Putamen (tissue), 1 donor: ENCODE measurements at regions not wholly inside any gene's neighbourhood (a gene's known extent, or its start where the extent isn't known, plus 50 kb on each side); places are given as distances from the start of the nearest gene placed in this dataset.
A peak's percentile ranks its signal among the peaks of the same experiment; 100 is the strongest.

Experiments
- DNase-seq: peaks from one replicate; pipeline ENCODE4 v3.0.0-alpha.2; 2016; ENCODE audit warnings: low spot score

DNA sequence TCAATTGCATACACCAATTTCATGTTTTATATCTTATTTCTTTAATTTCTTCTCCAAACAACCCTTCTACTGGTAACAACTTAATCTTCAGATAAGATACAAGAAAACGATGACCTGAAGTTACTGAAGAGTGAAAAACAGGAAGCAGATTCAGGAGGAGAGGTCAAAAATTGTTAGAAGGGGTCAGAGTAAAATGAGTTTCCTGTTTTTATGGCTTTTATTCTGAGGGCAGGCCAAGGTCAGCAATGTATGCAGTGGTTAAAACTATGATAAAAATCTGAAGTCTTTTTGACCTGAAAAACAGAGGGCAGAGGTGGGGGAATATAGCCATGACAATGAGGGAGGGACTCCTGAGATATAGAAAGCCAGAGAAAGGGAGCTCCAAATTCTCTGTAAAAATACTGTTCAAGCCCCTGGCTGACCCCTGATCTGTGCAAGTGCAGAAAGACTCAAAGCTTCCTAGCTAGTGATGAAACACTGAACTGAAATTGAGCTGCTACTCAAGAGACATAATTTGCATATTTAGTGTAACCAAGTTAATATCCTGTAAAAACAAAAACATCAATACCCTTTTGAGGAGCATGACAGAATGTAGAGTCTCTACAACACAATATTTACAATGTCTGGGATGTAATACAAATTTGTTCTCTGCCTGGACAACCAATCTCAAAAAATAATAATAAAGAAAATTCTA lies 514.3 kb upstream of the SEL1L start:
- DNase-seq = no peak

DNA sequence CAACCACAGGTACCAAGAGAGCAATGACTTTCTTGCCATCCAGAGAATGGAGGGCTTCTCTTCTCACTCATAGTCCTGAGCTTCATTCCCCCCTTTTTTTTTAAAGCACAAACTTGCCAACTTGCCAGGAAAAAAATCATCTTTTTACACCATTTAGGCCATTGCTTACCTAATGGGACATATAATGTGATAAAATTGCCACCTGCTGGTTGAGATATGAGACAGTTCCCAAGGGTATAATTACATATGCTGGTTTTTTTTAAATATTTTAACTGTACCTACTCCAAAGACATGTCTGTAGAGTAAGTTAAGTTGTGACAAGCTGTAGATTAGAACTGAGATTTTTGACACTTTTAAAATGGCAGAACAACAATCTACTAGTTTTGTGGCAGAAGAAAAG lies 519.1 kb upstream of the SEL1L start:
- no peak for DNase-seq

DNA sequence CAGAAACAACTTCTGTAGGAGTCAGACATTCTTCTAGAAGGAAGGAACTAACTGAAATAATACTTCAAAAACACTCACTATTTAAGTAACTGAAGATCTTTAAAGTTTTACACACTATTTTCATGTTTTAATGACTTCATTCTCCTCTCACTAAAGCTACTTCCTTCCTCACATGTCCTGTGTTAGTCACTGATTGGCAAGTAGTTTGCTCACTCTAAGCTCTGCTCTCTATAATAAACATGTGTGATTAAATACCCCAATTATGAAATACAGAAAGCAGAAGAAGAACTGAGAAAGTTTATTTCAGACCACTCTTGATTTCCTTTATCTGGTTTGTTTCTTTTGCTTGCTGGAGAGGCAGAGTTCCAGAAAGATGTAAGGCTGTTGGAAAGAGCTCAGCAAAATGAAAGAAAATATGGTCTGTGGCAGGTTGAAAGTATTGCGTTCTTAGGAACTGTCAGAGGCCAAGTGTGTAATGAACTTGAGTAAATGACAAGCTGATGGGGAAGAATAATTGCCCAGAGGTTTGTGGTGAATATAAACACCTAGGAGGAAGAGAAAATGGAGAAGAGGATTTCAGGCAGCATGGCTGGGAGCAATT lies 522.0 kb upstream of the SEL1L start:
- no peak for DNase-seq

DNA sequence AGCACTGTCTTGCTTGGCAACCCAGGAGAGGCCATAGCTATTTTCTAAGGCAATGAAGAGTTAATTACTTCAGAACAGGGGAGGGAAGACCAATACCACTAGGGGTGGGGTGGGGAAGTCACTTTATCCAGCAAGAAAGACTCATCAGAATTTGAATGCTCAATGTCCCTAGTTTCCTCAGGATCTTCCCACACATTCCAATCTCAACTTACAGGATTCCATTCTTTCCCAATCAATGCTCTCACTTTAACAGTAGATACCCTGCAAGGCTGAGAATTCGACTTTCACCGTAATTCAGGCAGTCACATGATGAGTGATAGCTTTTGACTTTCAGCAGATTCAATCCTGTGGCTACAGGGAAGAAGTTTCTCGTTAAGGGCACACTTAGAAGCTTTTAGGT lies 526.6 kb upstream of the SEL1L start:
- DNase-seq = no peak

DNA sequence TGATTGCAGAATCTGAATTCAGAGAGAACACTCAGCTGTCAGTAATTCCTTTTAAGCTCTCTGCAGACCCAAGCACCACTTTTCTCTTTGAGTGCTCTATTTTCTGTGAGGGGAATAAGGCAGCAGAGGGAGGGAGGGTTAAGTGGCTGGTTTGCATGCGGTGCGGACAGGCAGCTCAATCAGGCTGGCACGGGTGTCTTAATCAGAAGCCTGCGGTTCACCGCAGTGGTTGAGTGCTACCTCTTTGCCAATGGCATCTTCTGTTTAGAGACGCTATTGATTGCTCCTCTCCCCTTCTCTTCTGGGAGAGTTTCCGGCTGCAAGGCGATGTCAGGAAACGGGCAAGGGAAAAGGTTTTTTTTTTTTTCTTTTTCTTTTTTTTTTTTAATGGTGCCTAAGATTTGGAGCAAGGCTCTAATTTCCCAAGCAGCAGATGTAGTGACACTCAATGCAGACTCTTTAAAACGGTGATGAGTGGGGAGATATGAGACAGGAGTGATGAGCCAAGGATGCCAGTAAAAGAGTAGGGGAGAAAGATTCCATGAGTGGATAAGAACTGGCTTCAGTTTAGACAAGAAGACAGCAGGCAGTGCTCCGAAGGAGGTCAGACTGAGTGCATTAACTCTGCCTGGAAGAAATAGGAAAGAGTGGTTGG lies 533.7 kb upstream of the SEL1L start:
- DNase-seq = no peak

DNA sequence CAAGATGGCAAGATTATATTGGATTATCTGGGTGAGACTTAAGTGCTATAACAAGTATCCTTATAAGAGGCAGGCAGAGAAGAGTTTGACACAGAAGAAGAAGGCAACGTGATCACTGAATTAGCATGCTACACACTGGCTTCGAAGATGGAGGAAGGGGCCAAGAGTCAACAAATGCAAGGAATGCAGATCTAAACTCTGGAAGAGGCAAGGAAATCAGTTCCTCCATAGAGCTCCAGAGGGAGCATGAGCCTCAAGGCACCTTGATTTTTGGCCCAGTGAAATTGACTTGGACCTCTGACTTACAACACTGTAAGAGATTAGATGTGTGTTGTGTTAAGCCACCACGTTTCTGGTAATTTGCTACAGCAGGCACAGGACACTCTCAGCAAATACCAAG lies 536.4 kb upstream of the SEL1L start:
- no peak for DNase-seq

DNA sequence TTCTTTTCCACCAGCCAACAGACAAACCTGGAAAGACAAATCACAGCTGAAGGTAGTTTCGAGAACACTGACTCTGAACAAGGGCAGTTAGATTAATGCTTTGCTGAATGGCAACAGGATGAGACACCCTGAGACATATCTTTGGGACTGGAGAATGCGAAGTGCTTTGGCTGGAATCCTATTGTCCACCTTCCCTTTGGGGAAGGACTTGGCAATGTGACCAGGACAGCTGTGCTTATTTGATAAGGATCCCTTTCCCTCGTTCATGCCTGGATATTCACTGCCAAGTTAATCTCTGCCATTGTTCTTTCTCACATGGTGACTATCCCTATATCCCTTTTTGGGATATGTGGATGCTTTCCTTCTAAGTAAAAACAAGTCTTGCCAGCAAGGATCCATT lies 537.1 kb upstream of the SEL1L start:
- no peak for DNase-seq

DNA sequence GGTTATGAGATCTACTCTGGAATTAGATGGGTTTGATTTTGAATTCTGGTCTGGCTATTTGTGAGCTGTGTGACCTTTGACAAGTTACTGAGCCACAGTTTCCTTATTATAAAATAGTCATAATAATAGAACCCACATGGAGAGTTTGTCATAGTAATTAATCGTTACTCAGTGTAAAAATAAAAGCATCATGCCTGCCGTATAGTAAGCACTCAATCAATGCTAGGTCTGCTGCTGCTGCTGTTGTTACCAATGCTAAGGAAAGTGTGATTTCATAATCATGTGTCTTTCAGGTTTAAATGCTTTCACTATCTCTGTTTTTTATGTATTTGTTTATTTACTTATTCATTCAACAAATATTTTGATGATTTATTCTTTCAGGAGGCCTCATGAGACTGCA lies 539.9 kb upstream of the SEL1L start:
- no peak for DNase-seq

DNA sequence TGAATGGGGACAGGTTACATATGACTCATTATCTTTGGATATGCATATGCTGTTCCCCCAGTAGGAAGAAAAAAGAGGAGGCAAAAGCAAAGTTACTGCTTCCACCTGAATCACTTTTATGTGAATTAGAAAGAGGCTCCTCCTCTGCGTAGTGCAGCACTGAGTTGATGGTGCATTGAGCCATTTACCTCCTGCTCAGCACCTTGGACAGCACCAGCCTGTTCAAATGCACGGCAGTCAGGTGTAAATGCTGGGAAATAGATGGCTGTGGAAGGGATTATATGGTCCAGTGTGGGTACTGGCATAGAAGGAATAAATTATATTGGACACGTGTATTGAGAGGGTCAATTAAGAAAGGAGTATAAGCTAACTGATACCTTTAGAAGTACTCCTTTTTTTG lies 541.9 kb upstream of the SEL1L start:
- no peak for DNase-seq

DNA sequence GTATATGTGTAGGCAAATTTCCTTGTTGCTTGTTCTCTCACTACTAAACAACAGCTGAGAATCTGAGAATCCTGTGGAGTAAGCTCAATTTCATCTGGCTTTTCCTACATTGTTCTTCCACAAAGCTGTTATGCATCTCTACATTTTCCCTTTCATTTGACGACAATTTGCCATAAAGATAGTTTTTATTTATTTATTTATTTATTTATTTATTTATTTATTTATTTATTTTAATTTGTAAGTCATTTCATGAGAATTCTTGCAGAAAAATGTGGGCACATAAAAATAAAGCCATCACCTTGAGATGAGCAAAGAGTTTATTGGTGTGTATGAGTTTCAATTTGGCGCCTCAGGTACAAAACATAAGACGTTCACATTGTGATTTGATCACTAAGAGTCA lies 545.9 kb upstream of the SEL1L start:
- no peak for DNase-seq

DNA sequence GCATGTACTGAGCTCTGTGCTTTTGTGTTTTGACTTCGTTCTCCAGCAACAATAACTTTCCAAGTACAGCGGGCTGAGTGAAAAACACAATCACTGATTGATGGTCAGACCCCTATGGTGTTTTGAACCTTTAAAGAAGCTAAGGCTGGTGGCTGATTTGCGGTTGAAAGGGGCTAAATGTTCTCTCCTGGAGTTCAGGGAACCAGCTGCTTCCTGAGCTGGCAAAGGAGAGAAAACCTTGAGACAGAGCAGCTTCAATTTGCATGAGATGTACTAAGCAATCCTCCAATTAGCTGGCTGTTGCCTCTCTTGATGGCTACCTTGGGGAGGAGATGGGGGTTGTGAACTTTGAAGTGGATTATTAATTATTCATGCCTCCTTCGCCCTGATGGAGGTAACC lies 546.7 kb upstream of the SEL1L start:
- DNase-seq = no peak

DNA sequence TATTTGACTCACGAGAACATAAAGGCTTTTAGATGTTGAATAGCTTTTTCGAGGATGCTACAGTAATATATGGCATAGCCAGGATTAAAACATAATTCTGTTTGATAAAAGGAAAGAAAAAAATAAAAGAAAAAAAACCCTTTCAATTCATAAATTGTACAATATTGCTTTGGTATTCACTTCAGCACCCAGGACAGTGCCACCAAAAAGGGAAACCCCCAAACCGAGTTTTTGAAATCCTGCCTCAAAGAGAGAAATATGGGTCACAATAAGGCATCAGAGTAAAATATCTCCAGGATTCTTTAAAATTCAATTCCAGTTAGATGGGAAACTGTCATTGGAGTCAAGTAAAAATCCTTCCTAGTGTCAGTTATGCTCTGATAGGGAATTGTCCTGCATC lies 551.2 kb upstream of the SEL1L start:
- no peak for DNase-seq

DNA sequence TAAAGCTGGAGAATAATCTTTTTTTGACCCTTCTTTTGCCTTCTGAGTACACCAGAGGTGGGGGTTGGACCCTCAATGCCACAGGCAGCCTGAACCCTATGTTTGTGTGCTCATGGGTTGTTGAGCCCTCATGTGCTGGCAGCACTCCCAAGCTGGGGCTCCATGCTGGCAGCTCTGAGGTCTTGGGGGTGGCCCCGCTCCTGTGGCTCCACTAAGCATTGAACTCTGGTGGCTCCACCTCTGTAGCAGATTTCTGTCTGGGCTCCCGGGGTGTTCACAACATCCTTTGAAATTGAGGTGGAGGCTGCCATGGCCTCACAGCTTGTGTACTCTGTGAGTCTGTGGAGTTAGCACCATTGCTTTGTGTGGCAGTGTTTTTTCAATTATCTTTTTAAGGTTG lies 557.4 kb upstream of the SEL1L start:
- no peak for DNase-seq

DNA sequence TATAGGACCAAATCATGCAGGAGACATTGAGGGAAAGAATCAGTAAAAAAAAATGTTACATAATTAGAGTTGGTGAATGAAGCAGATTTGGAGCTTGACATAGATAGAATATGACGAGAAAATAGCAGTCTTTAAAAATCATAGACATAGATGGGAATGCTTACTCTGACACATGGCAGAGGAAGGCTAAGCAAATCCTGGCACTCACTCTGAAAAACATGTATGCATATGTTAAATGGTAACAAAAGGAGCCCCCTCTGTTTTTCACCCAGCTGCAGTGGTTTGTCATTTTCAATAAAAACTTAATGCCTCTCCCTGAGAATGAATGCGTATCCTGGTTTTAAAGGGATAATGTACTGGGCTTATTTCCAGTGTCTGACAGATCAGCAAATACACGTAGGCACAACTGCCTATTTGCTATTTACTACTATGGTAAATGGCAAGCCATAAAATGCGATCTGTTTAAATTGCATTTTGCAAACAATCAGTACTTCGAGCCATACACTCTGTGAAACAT lies 561.2 kb upstream of the SEL1L start:
- no peak for DNase-seq

DNA sequence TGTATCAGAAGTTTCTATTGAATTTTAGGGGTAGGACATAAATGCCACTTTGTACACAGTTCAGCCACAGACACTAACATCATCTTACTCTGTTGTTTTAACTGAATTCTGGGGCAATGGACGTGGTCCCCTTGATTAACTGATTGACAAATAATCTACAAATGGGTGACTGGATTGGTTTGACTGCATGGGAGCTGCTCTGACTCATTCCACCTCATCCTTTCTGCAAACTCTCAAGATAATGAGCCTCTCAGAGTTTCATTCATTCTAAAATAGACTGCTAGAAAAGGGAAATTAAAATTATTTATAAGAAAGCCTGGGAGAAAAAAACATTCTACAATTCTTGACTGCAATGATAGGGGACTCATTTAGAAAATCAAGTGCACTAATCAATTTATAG lies 570.4 kb upstream of the SEL1L start:
- DNase-seq = peak; percentile 14

DNA sequence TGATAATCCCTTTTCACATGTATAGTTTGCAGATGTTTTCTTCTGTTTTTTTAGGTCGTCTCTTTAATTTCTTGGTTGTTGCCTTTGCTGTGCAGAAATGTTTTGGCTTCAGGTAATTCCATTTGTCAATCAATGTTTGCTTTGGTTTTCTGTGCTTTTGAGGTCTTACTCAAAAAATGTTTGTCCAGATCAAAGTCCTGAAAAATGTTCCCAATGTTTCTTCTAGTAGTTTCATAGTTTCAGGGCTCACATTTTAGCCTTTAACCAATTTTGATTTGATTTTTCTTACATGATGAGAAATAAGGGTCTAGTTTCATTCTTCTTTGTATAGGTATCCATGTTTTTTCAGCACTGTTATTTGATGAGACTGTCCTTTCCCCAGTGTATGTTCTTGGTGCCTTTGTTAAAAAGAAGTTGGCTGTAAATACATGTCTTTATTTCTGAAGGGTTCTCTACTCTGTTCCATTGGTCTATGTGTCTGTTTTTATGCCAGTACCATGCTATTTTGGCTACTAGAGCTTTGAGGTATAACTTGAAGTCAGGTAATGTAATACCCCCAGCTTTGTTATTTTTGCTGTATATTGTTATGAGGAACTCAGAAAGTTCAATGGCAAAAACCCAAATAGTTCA lies 578.7 kb upstream of the SEL1L start:
- no peak for DNase-seq

DNA sequence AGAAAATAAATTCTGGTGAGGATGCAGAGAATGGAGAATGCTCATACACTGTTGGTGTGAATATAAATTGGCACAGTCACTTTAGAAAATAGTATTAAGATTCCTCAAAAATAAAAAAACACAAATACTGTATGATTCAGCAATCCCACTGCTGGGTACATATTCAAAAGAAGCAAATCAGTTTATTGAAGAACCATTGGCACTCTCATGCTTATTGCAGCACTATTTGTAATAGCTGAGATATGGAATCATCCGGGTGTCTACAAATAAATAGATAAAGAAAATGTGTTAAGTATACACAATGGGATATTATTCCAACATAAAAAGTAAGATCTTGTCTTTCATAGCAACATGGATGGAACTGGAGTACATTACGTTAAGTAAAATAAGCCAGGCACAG lies 579.4 kb upstream of the SEL1L start:
- no peak for DNase-seq

DNA sequence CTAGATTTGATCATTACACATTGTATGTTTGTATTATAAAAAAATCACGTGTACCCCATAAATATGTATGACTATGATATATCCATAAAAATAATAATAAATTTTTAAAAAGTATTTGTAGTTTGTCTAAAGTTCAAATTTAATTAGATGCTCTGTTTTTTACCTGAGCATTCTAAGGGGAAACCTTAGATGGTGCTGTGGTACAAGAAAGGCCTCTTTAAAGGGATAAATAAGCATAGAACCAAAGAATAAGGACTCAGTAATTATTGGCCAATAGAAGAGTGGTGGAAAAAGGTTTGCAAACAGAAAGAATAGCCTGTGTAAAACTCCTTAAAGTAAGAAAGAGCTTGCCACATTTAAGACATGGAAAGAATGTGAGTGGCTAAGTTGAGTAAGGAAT lies 580.1 kb upstream of the SEL1L start:
- DNase-seq = no peak

DNA sequence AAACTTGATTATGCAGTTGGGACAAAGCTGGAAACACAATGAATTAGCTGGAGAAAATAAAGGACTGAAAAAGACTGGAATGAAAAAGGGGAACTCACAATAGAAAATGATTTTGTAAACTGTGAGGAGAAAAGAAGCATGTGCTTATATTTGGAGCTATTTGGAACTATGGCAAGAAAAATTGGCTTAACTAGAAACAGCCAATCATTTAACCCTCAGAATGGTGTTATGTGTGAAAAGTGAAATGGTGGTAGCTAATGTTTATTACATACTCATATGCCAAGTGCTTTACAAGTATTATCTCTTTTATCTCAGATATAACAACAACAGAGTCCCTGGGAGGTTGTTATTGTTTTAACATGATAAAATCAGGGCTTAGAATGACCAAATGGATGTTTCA lies 583.1 kb upstream of the SEL1L start:
- DNase-seq = no peak

DNA sequence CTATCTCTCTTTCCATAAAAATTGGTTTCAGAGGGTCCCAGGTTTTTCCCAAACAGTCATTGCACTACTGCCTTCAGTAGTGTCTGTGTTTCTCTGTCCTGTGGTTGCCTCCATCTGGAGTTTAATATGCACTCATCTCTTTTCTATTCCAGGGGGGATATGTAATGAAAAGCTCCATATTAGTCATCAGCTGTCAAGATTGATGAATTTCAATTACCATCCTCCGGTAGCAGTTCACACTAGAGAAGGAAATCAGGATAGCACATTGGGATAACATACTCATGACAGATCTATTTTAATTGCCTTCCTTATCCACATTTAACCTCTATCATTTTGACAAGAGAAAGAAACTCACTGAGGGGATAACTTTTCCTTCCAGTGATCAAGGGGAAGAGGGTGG lies 589.0 kb upstream of the SEL1L start:
- DNase-seq = peak; percentile 61

DNA sequence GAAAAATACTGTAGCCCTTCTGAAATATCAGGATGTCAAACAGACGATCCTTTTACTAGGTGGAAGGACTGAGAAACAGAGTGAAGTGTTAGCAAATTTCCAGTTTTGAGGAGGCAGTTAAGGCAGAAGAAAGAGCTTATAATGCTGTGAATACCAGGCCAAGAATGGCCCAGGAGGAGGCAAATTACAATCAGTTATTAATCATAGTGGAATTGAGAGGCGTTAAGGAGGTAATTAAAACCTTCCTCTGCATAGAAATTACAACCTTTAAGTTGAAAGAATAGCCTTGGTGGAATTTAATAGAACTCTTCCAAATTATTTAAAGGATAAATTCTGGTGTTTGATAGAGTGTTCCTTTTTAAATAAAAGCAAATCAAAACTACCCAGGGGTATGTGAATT lies 590.9 kb upstream of the SEL1L start:
- no peak for DNase-seq

DNA sequence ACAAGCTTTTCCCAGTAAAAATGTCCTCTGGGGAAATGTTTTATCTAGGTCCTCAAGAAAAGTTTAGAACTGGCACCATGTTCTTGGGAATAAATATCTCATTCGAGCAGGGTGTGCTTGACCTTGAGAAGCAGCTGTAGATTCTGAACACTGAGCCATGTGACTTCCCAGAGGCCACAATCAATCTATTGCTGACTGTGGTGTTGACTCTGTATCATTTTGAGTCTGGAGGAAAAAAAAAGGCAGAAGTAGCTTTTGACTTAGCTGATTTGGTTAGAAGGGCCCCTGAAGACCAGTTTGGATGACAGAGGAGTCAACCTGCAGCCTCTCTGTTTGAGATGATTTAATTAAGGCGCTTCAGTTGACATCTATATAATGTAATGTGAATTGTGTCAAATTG lies 592.4 kb upstream of the SEL1L start:
- DNase-seq = no peak

DNA sequence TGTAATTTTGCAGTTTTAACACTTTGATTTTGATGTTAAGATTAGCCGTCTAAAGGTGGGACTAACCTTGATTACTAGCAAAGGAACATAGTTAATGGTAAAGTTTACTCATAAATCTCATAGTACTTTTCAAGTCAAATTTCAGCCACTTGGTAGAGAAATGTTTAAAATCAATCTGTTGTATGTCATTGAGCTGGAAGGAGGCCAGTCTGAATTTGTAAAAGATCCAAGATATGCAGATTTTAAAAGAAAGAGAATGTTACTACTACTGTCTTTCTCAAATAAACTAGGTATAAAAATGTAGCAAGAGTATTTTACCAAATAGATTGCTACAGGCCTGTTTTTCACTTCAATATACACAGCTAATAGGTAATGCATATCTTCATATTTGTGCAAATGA lies 600.8 kb upstream of the SEL1L start:
- DNase-seq = no peak
